OCI-LY7 (cell line): ENCODE measurements at regions not wholly inside any gene's neighbourhood (a gene's known extent, or its start where the extent isn't known, plus 50 kb on each side); places are given as distances from the start of the nearest gene placed in this dataset.

ENCODE experiments used
- CTCF ChIP-seq: fragments of 200-600 bp; sonication (generic); conservative IDR thresholded peaks from 2 replicates; pipeline ENCODE4 v1.5.1; 2014; ENCODE audit warnings: mild to moderate bottlenecking, antibody characterized with exemption, low read length, moderate library complexity, mixed read lengths
- EZH2phosphoT487 ChIP-seq: fragments of 200-600 bp; sonication (generic); IDR thresholded peaks from 2 replicates; pipeline ENCODE4 v1.6.1; 2018; ENCODE audit warnings: low read depth, borderline replicate concordance, mild to moderate bottlenecking, mixed run types, antibody characterized with exemption, low read length, moderate library complexity, mixed read lengths

GRCh38 chr6:112886415-112886814 lies 539.3 kb downstream of the RFPL4B start:
- no peak for TF ChIP-seq CTCF
- no peak for TF ChIP-seq EZH2phosphoT487
